Panc1 (cell line): ENCODE measurements at regions not wholly inside any gene's neighbourhood (a gene's known extent, or its start where the extent isn't known, plus 50 kb on each side); places are given as distances from the start of the nearest gene placed in this dataset.

Source experiments
- ATAC-seq: fragments of 200-7000 bp; cut with Tn5 transposase; 2 replicates; pipeline ENCODE4 v1.9.1; 2020; ENCODE audit warnings: mild to moderate bottlenecking, moderate library complexity
- BruUV-seq: library from RNA; stranded (reverse); fragments of 400-500 nt; replicated peaks from 2 replicates; lab custom pipeline; 2021; lab: Mats Ljungman, UMichigan
- CTCF ChIA-PET: fragments of 300-600 bp; sonication (Branson Sonifier 250); formaldehyde crosslinking; loops from one replicate; lab custom pipeline; 2022; ENCODE audit warnings: antibody characterized with exemption; lab: Charles Lee
- POLR2A ChIA-PET: fragments of 300-600 bp; sonication (Branson Sonifier 250); formaldehyde crosslinking; loops from one replicate; lab custom pipeline; 2022; ENCODE audit warnings: antibody characterized with exemption; lab: Charles Lee
- DNase-seq: peaks from one replicate; pipeline ENCODE4 v3.0.0-alpha.2; 2010; ENCODE audit warnings: low read depth, low spot score
- H3K27ac ChIP-seq: 2 replicates; pipeline ENCODE4 v1.5.1; 2011; ENCODE audit warnings: mild to moderate bottlenecking, low read length, inconsistent platforms
- H3K27me3 ChIP-seq: fragments of 200-500 bp; sonication (Bioruptor generic); 2 replicates; pipeline ENCODE4 v1.6.0; 2014; ENCODE audit warnings: low read length, inconsistent platforms; ENCODE audit not compliant: control insufficient read depth, insufficient read depth
- H3K36me3 ChIP-seq: fragments of 200-500 bp; sonication (Bioruptor generic); 2 replicates; pipeline ENCODE4 v1.5.1; 2014; ENCODE audit warnings: inconsistent platforms, mild to moderate bottlenecking, low read length, moderate library complexity; ENCODE audit not compliant: control insufficient read depth, insufficient read depth
- H3K4me1 ChIP-seq: 2 replicates; pipeline ENCODE4 v1.5.1; 2011; ENCODE audit warnings: inconsistent platforms, mild to moderate bottlenecking, low read length, moderate library complexity; ENCODE audit not compliant: control insufficient read depth, insufficient read depth
- H3K4me3 ChIP-seq, 2 experiments: 2 replicates each; pipeline ENCODE4 v1.5.1; 2011 to 2012; ENCODE audit warnings: low read depth in 2 of 2, low read length in 2 of 2, mild to moderate bottlenecking in 2 of 2, inconsistent platforms in 1 of 2, moderate library complexity in 1 of 2
- H3K9me3 ChIP-seq: fragments of 200-500 bp; sonication (Bioruptor generic); 2 replicates; pipeline ENCODE4 v1.5.1; 2014; ENCODE audit warnings: low read depth, mild to moderate bottlenecking, inconsistent platforms, low read length, moderate library complexity; ENCODE audit not compliant: control insufficient read depth, insufficient read depth
- POLR2AphosphoS5 ChIP-seq: IDR thresholded peaks from 2 replicates; pipeline ENCODE4 v1.6.1; 2012; ENCODE audit warnings: mild to moderate bottlenecking, low read depth, low read length, moderate library complexity
- SIN3A ChIP-seq: IDR thresholded peaks from 2 replicates; pipeline ENCODE4 v1.6.1; 2012; ENCODE audit warnings: low read depth, mild to moderate bottlenecking, low read length, moderate library complexity, borderline replicate concordance; ENCODE audit not compliant: insufficient read depth
- TCF7L2 ChIP-seq: IDR thresholded peaks from 2 replicates; pipeline ENCODE4 v1.6.1; 2011; ENCODE audit warnings: mild to moderate bottlenecking, low read depth, low read length, inconsistent platforms
- in situ Hi-C: cut with HindIII; loops from 2 replicates; pipeline ENCODE4 v1.10.0; 2016; ENCODE audit warnings: low sequenced_read_pairs, low pct_unique_long_range_greater_than_20kb
- intact Hi-C: fragments of 100-400 bp; cut with micrococcal nuclease; formaldehyde crosslinking; loops from one replicate; pipeline ENCODE4 v1.10.0; 2022; ENCODE audit not compliant: unreplicated experiment
- TF ChIP-seq, protein P1 (sequence below), 2 experiments: IDR thresholded peaks; 2 replicates each; pipeline ENCODE4 v1.6.1; 2011 to 2012; ENCODE audit warnings: low read depth in 2 of 2, control low read depth in 1 of 2, low read length in 1 of 2, mild to moderate bottlenecking in 1 of 2, moderate library complexity in 1 of 2; ENCODE audit not compliant: insufficient read depth in 1 of 2
- TF ChIP-seq, protein P2 (sequence below): fragments of 450-650 bp; IDR thresholded peaks from 2 replicates; pipeline ENCODE4 v1.5.1; 2017; ENCODE audit warnings: mild to moderate bottlenecking

DNA sequence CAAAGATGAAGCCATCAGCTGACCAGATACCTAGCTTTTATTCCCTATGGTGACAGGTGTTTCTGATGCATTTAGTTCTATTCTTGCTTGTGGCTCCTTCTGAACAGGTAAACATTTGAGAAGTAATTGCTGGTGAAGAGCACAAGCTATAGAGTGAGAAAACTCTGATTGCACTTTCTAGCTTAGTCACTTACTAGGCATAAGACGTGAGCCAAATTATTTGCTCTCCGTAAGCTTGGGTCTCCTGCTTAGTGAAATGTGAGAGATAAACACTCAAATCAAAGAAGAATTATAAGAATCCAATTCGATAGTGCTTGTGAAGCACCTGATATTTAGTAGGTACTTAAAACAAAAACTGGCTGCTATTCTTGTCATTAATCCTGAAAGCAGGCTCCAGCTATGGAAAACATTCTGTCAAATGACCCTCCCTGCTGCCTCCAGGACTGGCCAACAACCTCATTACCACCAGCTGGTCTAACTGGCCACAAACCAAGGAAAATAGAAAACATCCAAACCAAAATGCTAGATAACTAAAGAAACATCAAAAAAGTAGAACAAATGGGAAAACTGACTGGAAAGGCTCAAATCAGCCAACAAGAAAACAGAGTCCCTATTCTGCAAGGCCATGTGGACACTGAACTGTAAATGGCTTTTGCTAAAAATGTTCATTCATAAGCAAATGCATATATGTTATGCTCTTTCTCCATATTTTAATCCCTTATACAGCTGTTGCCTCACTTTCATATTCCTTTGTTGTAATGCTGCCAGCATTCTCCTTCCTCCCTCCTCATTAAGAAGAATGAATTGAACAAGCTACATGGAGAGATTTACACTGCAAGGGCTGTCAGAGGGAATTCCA is 616.1 kb downstream of the DTWD2 start:
- no TSS peak for BruUV-seq
- ATAC-seq (no peak), DNase-seq (no peak)
- H3K27me3 ChIP-seq, result no peaks in the 10 kb centered on the region
- POLR2A ChIA-PET, result no interaction called here
- no peaks in the 10 kb centered on the region for H3K36me3 ChIP-seq
- CTCF ChIA-PET, result no interaction called here
- H3K4me3 ChIP-seq, result no peak overlapping the region
- no peak for TF ChIP-seq TCF7L2
- TF ChIP-seq, protein P1, sequence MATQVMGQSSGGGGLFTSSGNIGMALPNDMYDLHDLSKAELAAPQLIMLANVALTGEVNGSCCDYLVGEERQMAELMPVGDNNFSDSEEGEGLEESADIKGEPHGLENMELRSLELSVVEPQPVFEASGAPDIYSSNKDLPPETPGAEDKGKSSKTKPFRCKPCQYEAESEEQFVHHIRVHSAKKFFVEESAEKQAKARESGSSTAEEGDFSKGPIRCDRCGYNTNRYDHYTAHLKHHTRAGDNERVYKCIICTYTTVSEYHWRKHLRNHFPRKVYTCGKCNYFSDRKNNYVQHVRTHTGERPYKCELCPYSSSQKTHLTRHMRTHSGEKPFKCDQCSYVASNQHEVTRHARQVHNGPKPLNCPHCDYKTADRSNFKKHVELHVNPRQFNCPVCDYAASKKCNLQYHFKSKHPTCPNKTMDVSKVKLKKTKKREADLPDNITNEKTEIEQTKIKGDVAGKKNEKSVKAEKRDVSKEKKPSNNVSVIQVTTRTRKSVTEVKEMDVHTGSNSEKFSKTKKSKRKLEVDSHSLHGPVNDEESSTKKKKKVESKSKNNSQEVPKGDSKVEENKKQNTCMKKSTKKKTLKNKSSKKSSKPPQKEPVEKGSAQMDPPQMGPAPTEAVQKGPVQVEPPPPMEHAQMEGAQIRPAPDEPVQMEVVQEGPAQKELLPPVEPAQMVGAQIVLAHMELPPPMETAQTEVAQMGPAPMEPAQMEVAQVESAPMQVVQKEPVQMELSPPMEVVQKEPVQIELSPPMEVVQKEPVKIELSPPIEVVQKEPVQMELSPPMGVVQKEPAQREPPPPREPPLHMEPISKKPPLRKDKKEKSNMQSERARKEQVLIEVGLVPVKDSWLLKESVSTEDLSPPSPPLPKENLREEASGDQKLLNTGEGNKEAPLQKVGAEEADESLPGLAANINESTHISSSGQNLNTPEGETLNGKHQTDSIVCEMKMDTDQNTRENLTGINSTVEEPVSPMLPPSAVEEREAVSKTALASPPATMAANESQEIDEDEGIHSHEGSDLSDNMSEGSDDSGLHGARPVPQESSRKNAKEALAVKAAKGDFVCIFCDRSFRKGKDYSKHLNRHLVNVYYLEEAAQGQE (IDR thresholded peaks at IDR 0.05; ENCODE audit: insufficient read depth in 1 of 2, low read depth in 2 of 2, low read length in 1 of 2), result no peak
- no peak overlapping the region for H3K27ac ChIP-seq
- no peaks in the 10 kb centered on the region for H3K4me1 ChIP-seq
- no peaks in the 10 kb centered on the region for H3K9me3 ChIP-seq
- in situ Hi-C loops (no loop called here), intact Hi-C loops (no loop called here)

DNA sequence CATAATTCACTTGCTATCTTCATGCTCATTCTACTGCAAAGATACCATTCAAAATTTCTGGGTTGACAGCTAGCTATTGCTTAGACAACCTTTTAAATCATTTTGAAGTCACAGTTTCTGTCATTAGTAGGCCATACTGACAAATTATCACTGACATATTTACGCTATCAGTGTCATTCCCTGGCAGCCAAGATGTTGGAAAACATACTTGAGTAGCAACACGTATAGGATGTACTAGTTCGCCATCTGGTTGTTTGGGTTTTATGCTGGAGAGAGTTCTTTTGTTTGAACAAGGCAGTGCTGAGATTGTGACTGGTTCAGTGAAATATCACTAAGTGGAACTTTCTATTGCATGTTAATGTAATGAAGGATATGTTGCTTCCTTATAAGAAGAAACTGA is 621.9 kb downstream of the DTWD2 start:
- no peak for DNase-seq
- intact Hi-C loops (no loop called here), in situ Hi-C loops (no loop called here)
- BruUV-seq, result no TSS peak
- no peaks in the 10 kb centered on the region for H3K4me1 ChIP-seq
- POLR2A ChIA-PET, result no interaction called here
- H3K4me3 ChIP-seq, result no peak overlapping the region
- H3K36me3 ChIP-seq, result no peaks in the 10 kb centered on the region
- H3K9me3 ChIP-seq, result no peaks in the 10 kb centered on the region
- no peak for ATAC-seq
- TF ChIP-seq, protein P2, sequence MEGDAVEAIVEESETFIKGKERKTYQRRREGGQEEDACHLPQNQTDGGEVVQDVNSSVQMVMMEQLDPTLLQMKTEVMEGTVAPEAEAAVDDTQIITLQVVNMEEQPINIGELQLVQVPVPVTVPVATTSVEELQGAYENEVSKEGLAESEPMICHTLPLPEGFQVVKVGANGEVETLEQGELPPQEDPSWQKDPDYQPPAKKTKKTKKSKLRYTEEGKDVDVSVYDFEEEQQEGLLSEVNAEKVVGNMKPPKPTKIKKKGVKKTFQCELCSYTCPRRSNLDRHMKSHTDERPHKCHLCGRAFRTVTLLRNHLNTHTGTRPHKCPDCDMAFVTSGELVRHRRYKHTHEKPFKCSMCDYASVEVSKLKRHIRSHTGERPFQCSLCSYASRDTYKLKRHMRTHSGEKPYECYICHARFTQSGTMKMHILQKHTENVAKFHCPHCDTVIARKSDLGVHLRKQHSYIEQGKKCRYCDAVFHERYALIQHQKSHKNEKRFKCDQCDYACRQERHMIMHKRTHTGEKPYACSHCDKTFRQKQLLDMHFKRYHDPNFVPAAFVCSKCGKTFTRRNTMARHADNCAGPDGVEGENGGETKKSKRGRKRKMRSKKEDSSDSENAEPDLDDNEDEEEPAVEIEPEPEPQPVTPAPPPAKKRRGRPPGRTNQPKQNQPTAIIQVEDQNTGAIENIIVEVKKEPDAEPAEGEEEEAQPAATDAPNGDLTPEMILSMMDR, result no peak
- TF ChIP-seq POLR2AphosphoS5, result no peak
- TF ChIP-seq SIN3A, result no peak
- TF ChIP-seq, protein P1 (IDR thresholded peaks at IDR 0.05; ENCODE audit: insufficient read depth in 1 of 2, low read depth in 2 of 2, low read length in 1 of 2), result no peak
- TF ChIP-seq TCF7L2, result no peak
- CTCF ChIA-PET, result no interaction called here
- no peaks in the 10 kb centered on the region for H3K27me3 ChIP-seq
- H3K27ac ChIP-seq, result no peak overlapping the region
